ENCODE measurements at regions not wholly inside any gene's neighbourhood (a gene's known extent, or its start where the extent isn't known, plus 50 kb on each side); places are given as distances from the start of the nearest gene placed in this dataset.

DNA sequence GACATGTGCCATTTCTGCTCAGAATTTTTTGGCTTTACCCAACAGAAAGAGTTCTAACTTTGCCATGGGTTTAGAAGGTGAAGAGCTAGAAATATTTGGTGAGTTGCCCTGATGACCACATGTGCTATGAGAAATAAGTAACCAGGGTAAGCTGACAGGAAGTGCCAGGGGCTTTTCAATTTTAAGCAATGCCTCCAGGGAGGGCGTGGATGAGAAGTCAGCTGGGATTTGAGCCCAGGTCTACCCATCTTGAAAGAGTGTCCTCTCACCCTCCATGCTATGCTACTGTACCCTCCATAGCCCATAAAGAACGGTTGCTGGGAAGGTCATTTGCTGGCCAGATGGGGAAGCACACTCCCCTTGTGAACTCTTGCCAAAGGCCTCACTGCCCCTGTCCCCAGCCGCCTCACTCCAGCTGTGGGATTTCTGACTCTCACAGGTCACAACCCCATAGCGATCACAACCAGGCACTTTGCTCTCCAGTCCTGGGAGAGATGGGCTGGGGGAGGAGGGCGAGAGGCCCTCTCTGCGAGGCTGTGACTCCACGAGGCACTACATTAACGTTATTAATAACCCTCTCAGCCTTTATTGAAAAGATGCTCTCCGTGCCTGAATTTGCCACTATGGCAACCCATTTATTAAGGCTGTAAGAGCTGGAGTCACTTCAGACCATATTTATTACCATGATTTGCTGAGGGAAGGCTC lies 291.1 kb downstream of the DHX35 start:
- no peak for TF ChIP-seq EZH2 (IDR thresholded peaks at IDR 0.05; ENCODE audit: low read depth)
- TF ChIP-seq, protein P1, sequence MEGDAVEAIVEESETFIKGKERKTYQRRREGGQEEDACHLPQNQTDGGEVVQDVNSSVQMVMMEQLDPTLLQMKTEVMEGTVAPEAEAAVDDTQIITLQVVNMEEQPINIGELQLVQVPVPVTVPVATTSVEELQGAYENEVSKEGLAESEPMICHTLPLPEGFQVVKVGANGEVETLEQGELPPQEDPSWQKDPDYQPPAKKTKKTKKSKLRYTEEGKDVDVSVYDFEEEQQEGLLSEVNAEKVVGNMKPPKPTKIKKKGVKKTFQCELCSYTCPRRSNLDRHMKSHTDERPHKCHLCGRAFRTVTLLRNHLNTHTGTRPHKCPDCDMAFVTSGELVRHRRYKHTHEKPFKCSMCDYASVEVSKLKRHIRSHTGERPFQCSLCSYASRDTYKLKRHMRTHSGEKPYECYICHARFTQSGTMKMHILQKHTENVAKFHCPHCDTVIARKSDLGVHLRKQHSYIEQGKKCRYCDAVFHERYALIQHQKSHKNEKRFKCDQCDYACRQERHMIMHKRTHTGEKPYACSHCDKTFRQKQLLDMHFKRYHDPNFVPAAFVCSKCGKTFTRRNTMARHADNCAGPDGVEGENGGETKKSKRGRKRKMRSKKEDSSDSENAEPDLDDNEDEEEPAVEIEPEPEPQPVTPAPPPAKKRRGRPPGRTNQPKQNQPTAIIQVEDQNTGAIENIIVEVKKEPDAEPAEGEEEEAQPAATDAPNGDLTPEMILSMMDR (conservative IDR thresholded peaks at IDR 0.05), result no peak
